ENCODE measurements at regions not wholly inside any gene's neighbourhood (a gene's known extent, or its start where the extent isn't known, plus 50 kb on each side); places are given as distances from the start of the nearest gene placed in this dataset.

- TF ChIP-seq NFRKB (IDR thresholded peaks at IDR 0.05) (no peak), CTBP1 (IDR thresholded peaks at IDR 0.05; ENCODE audit: borderline replicate concordance) (no peak)
Measured at GRCh38 chr3:66816090-66816761, 181.9 kb upstream of the KBTBD8 start.
